ENCODE measurements at regions not wholly inside any gene's neighbourhood (a gene's known extent, or its start where the extent isn't known, plus 50 kb on each side); places are given as distances from the start of the nearest gene placed in this dataset.
A peak's percentile ranks its signal among the peaks of the same experiment; 100 is the strongest.

DNA sequence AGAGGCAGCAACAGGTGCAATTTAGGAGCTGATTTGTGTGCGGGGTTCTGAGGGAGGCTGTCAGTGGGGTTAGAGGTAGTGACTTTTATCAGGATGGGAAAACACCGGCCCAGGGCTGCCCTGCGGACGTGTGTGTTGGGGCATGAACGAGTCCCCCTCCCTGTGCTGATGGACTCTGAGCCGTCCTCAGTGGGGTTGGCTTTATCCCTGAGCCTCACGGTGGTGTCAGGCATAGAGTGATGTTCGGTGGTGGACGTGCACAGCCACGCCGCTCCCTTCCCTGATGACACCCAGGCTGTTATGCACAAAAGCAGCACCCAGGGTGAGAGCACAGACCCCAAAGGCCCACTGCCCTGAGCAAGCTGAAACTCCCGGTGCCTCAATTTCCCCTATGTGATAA, 809.1 kb downstream of the BRD1 start:
- H3K4me3 ChIP-seq: no peak overlapping the region
- no peaks in the 10 kb centered on the region for H3K9me3 ChIP-seq
- no peaks in the 10 kb centered on the region for H3K36me3 ChIP-seq
- peaks cover 0 to 4% of the 10 kb centered on the region in 2 donors for H3K4me1 ChIP-seq
- peak overlapping the region in 1 of 2 donors; percentile 72 for H3K27ac ChIP-seq
- no peak for DNase-seq
- intact Hi-C loops (cut with DNase I): no loop called here
- no peak for ATAC-seq
- TF ChIP-seq CTCF (IDR thresholded peaks at IDR 0.05): no peak
- H3K27me3 ChIP-seq: peaks cover 0 to 10% of the 10 kb centered on the region in 2 donors

DNA sequence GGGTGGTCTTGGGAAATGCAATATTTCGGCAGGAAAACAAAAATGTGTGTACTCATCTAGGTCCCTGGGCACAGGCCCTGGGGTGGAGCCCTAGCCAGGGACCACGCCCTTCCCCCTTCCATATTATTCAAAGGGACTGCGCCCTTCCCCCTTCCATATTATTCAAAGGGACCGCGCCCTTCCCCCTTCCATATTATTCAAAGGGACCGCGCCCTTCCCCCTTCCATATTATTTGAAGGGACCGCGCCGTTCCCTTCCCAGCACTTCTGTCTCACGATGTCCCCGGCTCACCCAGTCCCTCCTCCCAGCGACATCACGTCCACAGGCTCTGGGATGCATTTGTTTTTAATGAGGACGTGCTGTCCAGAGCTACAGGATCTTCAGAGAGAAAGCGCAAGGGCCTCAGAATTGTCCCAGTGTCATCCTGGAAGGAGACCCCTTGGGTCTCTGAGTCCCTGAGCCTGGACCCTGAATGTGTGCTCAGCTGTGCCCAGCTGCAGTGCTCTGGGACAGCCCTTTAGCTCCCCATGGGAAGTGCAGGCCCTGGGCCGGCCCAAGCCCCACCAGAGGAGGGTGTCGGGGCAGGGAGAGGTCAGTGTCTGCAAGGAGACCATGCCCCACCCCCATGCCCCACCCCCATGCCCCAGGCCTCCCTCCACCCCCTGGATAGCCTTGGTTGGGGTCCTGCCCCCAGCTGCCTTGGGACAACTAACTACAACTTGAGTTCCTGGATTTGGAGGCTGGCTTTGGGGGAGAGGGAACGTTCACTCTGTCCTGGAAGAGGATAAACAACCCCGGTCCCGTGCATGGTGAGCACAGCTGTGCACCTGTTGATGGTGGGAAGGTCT, 810.0 kb downstream of the BRD1 start:
- Histone ChIP-seq H3K27me3 (peaks cover 0 to 11% of the 10 kb centered on the region in 2 donors), H3K36me3 (no peaks in the 10 kb centered on the region), H3K4me3 (no peak overlapping the region), H3K9me3 (no peaks in the 10 kb centered on the region), H3K4me1 (peaks cover 0 to 4% of the 10 kb centered on the region in 2 donors), H3K27ac (peak overlapping the region in 1 of 2 donors; percentile 72)
- no peak for DNase-seq
- no peak for TF ChIP-seq CTCF (IDR thresholded peaks at IDR 0.05)
- intact Hi-C loops (cut with DNase I): no loop called here
- ATAC-seq: no peak

DNA sequence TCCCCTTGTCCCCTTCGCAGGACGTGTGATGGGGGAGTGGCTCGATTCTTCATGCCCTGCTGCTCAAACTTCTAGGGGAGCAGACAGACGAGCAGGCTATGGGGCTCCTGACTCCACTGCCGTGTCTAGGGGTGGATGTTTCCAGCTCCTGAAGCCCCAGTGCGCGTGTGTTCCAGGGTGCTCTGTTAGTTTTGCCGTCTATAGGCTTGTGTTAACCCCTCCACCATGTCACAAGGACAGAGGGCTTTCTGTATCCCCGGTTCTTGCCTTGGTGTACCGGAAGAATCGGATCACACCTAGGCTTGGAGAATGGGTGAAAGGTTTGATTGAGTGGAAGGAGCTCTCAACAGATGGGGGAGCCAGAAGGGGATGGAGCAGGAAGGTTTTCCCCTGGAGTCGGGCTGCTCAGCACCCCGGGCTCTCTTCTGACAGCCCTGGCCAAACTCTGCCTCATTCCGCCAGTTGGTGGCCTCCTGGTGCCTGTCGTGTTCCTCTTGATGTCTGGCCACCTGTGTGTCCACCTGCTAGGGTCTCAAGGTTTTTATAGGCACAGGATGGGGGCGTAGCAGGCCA, 810.7 kb downstream of the BRD1 start:
- no peak for TF ChIP-seq CTCF (IDR thresholded peaks at IDR 0.05)

DNA sequence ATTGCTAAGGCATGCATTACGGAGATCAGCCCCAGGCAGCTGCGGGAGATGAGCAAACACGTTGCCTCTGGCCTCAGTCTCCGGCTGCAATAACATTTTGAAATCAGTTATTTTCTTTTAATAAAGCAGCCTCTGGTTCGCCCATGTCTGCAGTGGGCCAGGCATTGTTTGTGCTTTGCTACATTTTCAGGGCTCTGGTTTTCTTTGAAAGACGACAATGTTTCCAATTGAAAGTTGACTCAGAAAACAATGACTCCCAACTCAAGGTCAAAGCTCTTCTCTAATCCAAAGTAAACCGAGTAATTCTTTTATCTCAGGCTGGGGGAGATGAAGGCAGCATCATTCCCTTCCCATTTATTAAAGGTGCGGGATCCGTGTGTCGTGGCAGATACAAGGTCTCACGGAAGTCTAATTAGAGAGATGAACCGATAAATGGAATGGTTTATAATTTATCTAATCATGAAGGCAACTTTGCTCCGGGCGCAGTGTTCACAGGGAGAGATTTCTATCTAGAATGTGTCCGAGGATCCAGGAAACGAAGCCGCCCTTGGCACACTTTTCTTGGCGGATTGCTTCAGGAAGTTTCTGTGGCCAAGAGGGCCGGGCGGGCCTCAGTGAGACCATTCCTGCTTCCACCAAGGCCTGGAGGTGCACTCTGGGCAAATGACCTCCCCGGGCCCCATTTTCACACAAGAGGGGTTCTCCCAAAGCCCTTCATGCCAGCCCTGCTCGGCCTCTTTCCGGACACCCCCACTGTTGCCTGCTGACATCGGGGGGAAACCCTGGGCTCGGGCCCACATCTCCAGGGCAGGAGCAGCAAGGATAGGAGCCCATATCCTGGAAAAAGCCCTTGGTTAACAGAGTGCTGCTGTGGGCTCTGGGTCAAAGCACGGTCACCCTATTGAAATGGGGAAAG, 811.4 kb downstream of the BRD1 start:
- Histone ChIP-seq H3K36me3 (no peaks in the 10 kb centered on the region), H3K4me1 (peaks cover 0 to 4% of the 10 kb centered on the region in 2 donors), H3K4me3 (no peak overlapping the region), H3K27ac (peak overlapping the region in 1 of 2 donors; percentile 33), H3K27me3 (peaks cover 0 to 11% of the 10 kb centered on the region in 2 donors), H3K9me3 (no peaks in the 10 kb centered on the region)
- DNase-seq (no peak), ATAC-seq (no peak)
- intact Hi-C loops (cut with DNase I): no loop called here
- TF ChIP-seq CTCF (IDR thresholded peaks at IDR 0.05): no peak

More for the DNA sequence above, 810.7 kb downstream of the BRD1 start:
- Histone ChIP-seq H3K27me3 (peaks cover 0 to 11% of the 10 kb centered on the region in 2 donors), H3K36me3 (no peaks in the 10 kb centered on the region), H3K4me1 (peaks cover 0 to 4% of the 10 kb centered on the region in 2 donors), H3K4me3 (no peak overlapping the region), H3K27ac (peak overlapping the region in 1 of 2 donors; percentile 33), H3K9me3 (no peaks in the 10 kb centered on the region)
- DNase-seq (no peak), ATAC-seq (no peak)
- intact Hi-C loops (cut with DNase I): no loop called here

All from left lung (tissue), 4 donors.